A549 (cell line): ENCODE measurements at regions not wholly inside any gene's neighbourhood (a gene's known extent, or its start where the extent isn't known, plus 50 kb on each side); places are given as distances from the start of the nearest gene placed in this dataset.
A peak's percentile ranks its signal among the peaks of the same experiment; 100 is the strongest.

Source experiments
- ATAC-seq, 2 experiments: fragments of 200-7000 bp in 1 of 2; fragments of >200 bp in 1 of 2; cut with Nextera tagmentation in 1 of 2; cut with Tn5 transposase in 1 of 2; 3 replicates each; pipeline versions ENCODE4 v1.8.0 to v1.9.1; 2018 to 2020; ENCODE audit warnings: mild to moderate bottlenecking in 1 of 2, moderate library complexity in 1 of 2
- CTCF ChIA-PET: fragments of 300-600 bp; sonication (Branson Sonifier 250); formaldehyde crosslinking; extraction: SDS; loops from one replicate; lab custom pipeline; 2021; ENCODE audit warnings: antibody characterized with exemption, inconsistent platforms; lab: Yijun Ruan, JAX
- POLR2A ChIA-PET: fragments of 350-600 bp; formaldehyde crosslinking; extraction: SDS; loops from one replicate; lab custom pipeline; 2021; ENCODE audit warnings: antibody characterized with exemption, inconsistent platforms; lab: Yijun Ruan, JAX
- DNase-seq, 2 experiments: peaks; one replicate each; pipeline versions ENCODE4 v3.0.0 to v3.0.0-alpha.2; 2011 to 2016; ENCODE audit warnings: low read depth in 1 of 2, low spot score in 1 of 2
- FAIRE-seq: peaks from 2 replicates; lab custom pipeline; 2011; peaks lifted over from hg19 to GRCh38; lab: Jason Lieb, UNC
- H3K27ac ChIP-seq, 2 experiments: fragments of >200 bp; sonication (Bioruptor Twin); formaldehyde crosslinking; 3 replicates each; pipeline ENCODE4 v1.5.1; 2016 to 2017
- H3K4me1 ChIP-seq: fragments of >200 bp; sonication (Bioruptor Twin); formaldehyde crosslinking; 3 replicates; pipeline ENCODE4 v1.6.1; 2016
- H3K4me2 ChIP-seq: fragments of >200 bp; sonication (Bioruptor Twin); formaldehyde crosslinking; 3 replicates; pipeline ENCODE4 v1.6.1; 2016
- H3K4me3 ChIP-seq: fragments of >200 bp; sonication (Bioruptor Twin); formaldehyde crosslinking; 3 replicates; pipeline ENCODE4 v1.5.1; 2016
- H3K9me3 ChIP-seq: fragments of >200 bp; sonication (Bioruptor Twin); formaldehyde crosslinking; 3 replicates; pipeline ENCODE4 v1.6.1; 2016
- CEBPB ChIP-seq, 2 experiments: fragments of >200 bp in 1 of 2; sonication (Bioruptor Twin) in 1 of 2; formaldehyde crosslinking in 1 of 2; IDR thresholded peaks; 2 replicates each; pipeline ENCODE4 v1.6.1; 2012 to 2016
- CTCF ChIP-seq: fragments of >200 bp; sonication (Bioruptor Twin); formaldehyde crosslinking; IDR thresholded peaks from 3 replicates; pipeline ENCODE4 v1.5.1; 2016
- E2F6 ChIP-seq: IDR thresholded peaks from 2 replicates; pipeline ENCODE4 v1.6.1; 2012; ENCODE audit warnings: low read depth, borderline replicate concordance
- EHF ChIP-seq: fragments of 250-450 bp; sonication (Bioruptor Pico); IDR thresholded peaks from 2 replicates; pipeline ENCODE4 v1.5.0; 2020; ENCODE audit warnings: mild to moderate bottlenecking
- FOXS1 ChIP-seq: fragments of 250-450 bp; sonication (Bioruptor Pico); IDR thresholded peaks from 2 replicates; pipeline ENCODE4 v1.5.0; 2020; ENCODE audit warnings: mild to moderate bottlenecking, moderate library complexity
- HOXB13 ChIP-seq: fragments of 250-450 bp; sonication (Bioruptor Pico); IDR thresholded peaks from 2 replicates; pipeline ENCODE4 v1.5.0; 2020; ENCODE audit warnings: low read depth, mild to moderate bottlenecking, moderate library complexity
- KDM1A ChIP-seq: fragments of 200-600 bp; sonication (generic); IDR thresholded peaks from 2 replicates; pipeline ENCODE4 v1.6.1; 2016; ENCODE audit warnings: low read depth, mild to moderate bottlenecking
- MAX ChIP-seq: IDR thresholded peaks from 2 replicates; pipeline ENCODE4 v1.6.1; 2012
- NR3C1 ChIP-seq: fragments of >200 bp; sonication (Bioruptor Twin); formaldehyde crosslinking; IDR thresholded peaks from 3 replicates; pipeline ENCODE4 v1.6.1; 2017
- SREBF2 ChIP-seq: fragments of 450-650 bp; IDR thresholded peaks from 2 replicates; pipeline ENCODE4 v1.6.1; 2014; ENCODE audit warnings: mild to moderate bottlenecking, moderate library complexity
- ZC3H11A ChIP-seq: fragments of 450-650 bp; IDR thresholded peaks from 2 replicates; pipeline ENCODE4 v1.6.1; 2014; ENCODE audit warnings: antibody characterized with exemption, mild to moderate bottlenecking
- WGBS: methylation state at CpG from one replicate; pipeline ENCODE4 v1.1.6; 2017; ENCODE audit errors: missing lambda C conversion rate; 5-methylcytosine and 5-hydroxymethylcytosine counted together
- TF ChIP-seq, protein P1 (sequence below): fragments of 250-450 bp; sonication (Bioruptor Pico); IDR thresholded peaks from 2 replicates; pipeline ENCODE4 v1.5.0; 2021; ENCODE audit warnings: mild to moderate bottlenecking, moderate library complexity, borderline replicate concordance
- TF ChIP-seq, protein P2 (sequence below): IDR thresholded peaks from 2 replicates; pipeline ENCODE4 v1.6.1; 2012

GRCh38 chr2:19800796-19801195 lies 101.0 kb downstream of the TTC32 start (continued):
- TF ChIP-seq HOXB13 (CRISPR knock-in tag) (no peak), SREBF2 (no peak)
- TF ChIP-seq, protein P1, sequence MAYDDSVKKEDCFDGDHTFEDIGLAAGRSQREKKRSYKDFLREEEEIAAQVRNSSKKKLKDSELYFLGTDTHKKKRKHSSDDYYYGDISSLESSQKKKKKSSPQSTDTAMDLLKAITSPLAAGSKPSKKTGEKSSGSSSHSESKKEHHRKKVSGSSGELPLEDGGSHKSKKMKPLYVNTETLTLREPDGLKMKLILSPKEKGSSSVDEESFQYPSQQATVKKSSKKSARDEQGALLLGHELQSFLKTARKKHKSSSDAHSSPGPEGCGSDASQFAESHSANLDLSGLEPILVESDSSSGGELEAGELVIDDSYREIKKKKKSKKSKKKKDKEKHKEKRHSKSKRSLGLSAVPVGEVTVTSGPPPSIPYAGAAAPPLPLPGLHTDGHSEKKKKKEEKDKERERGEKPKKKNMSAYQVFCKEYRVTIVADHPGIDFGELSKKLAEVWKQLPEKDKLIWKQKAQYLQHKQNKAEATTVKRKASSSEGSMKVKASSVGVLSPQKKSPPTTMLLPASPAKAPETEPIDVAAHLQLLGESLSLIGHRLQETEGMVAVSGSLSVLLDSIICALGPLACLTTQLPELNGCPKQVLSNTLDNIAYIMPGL (CRISPR knock-in tag) = no peak
- TF ChIP-seq, all 56 proteins: peak for 0

DNA sequence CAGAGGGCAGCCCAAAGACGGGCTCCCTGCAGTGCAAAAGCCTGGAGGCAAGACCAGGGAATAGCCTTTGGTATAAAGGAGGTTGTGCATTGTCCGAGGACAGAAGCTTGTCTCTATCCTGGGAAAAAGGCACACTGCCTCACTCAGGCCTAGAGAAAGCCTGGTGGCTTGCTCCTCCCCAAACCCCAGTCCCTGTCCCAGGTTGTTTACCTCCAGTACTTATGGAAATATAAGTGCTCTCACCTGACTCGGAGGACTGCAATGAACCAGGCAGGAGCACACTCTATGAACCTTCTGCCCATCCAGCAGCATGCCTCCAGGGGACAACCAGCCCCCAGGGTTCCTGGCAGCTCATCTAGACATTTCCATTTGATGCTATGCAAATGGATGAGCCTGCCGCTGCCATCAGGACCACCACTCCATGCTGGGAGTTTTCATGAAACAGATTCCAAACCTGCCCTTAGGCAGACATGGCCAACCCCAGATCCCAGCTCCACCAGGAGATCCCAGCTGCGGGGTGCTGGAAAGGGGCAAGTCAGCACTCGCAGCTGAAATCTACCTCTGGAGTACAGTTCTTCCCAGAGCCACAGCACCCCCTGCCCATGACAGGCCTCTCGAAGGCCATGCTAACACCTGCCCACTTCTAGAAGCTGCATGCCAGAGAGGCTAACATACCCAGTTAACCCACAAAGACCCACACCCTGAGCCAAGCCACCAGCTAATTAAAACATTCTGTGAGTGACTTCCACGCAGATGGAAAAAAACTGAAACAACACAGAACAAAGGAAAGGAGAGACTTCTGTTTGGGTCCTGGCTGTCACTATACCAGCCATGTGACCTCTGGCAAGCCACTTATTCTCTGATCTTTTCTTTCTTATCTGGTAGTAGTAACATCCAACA lies 101.7 kb downstream of the TTC32 start:
- peak overlapping the region; percentile 70; the same call in 2 of the 3 replicates for H3K4me2 ChIP-seq
- ChIA-PET CTCF (no interaction called here), POLR2A (no interaction called here)
- ATAC-seq (no peak), FAIRE-seq (no peak), DNase-seq (no peak)
- no peak overlapping the region for H3K4me3 ChIP-seq
- WGBS = 88% methylated on average over 8 of the region's 8 CpGs
- no peak for TF ChIP-seq CEBPB (IDR thresholded peaks at IDR 0.05)
- peaks cover 31% of the 10 kb centered on the region for H3K4me1 ChIP-seq
- H3K9me3 ChIP-seq = no peaks in the 10 kb centered on the region
- H3K27ac ChIP-seq = peak overlapping the region; percentile 84 to 90

- peaks cover 31% of the 10 kb centered on the region for H3K4me1 ChIP-seq
- no peak overlapping the region for H3K4me3 ChIP-seq
- no peak for ATAC-seq
- no peaks in the 10 kb centered on the region for H3K9me3 ChIP-seq
- TF ChIP-seq FOXS1 (CRISPR knock-in tag) = no peak
- TF ChIP-seq, protein P2, sequence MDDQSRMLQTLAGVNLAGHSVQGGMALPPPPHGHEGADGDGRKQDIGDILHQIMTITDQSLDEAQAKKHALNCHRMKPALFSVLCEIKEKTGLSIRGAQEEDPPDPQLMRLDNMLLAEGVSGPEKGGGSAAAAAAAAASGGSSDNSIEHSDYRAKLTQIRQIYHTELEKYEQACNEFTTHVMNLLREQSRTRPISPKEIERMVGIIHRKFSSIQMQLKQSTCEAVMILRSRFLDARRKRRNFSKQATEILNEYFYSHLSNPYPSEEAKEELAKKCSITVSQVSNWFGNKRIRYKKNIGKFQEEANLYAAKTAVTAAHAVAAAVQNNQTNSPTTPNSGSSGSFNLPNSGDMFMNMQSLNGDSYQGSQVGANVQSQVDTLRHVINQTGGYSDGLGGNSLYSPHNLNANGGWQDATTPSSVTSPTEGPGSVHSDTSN = no peak
- TF ChIP-seq MAX = no peak
- TF ChIP-seq CTCF = no peak
- TF ChIP-seq ZC3H11A = no peak
- ChIA-PET POLR2A (no interaction called here), CTCF (interaction anchor here (0.7 to 1.2 kb wide), 4 partner anchors 10 to 65 kb away, joined by 3 to 4 read pairs (median 4); no protein-coding TSS in a partner anchor)
- DNase-seq = no peak
- no peak for FAIRE-seq
- 57% methylated on average over 4 of the region's 4 CpGs for WGBS
- H3K27ac ChIP-seq = peak overlapping the region; percentile 84 to 90; a peak in 3 of 6 replicates
- H3K4me2 ChIP-seq = no peak overlapping the region
Observed at GRCh38 chr2:19797871-19798270, 103.9 kb downstream of the TTC32 start.

DNA sequence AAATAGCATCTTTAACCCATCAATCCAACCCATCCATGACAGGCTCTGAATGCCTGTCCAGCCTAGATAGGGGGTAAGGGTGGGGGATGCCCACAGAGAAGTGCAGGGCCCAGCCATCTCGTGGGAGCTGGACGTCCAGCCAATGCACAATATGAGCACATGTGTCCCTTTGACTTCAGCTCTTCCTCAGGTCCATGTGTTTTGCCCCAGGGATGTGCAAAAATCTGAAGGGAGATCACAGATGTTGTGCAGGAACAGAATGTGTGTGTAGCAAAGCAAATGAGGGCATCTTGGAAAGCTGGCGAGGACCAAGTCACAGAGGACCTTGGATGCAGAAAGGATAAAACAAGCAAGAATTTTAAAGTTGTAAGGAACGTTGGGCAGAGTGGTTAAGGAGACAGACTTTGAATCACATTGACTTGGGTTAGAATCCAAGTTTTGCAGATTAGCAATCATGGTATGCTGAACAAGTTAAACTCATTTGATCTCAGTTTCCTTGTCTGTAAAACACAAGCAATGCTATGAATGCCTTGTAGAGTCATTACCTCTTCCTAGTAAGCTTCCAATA lies 104.5 kb downstream of the TTC32 start:
- Histone ChIP-seq H3K27ac (peak overlapping the region; percentile 35 to 90; a peak in 2 of 6 replicates), H3K4me2 (no peak overlapping the region), H3K9me3 (no peaks in the 10 kb centered on the region), H3K4me3 (no peak overlapping the region), H3K4me1 (peaks cover 25% of the 10 kb centered on the region)
- no peak for FAIRE-seq
- ChIA-PET POLR2A (no interaction called here), CTCF (interaction anchor here (1.0 to 1.2 kb wide), 2 partner anchors 11 to 65 kb away, joined by 4 read pairs; no protein-coding TSS in a partner anchor)
- WGBS = 68% methylated on average over 4 of the region's 4 CpGs
- ATAC-seq = no peak
- DNase-seq = no peak
- TF ChIP-seq, protein P1 (CRISPR knock-in tag) = no peak
- TF ChIP-seq E2F6 (no peak), EHF (CRISPR knock-in tag) (no peak), NR3C1 (no peak), KDM1A (no peak)
- TF ChIP-seq, protein P2 = no peak
